SK-N-SH treated with all-trans-retinoic acid at 6 μM for 48 hours (cell line): ENCODE measurements at regions not wholly inside any gene's neighbourhood (a gene's known extent, or its start where the extent isn't known, plus 50 kb on each side); places are given as distances from the start of the nearest gene placed in this dataset.
"Not testable (repeated sequence)": the region's sequence is repeated elsewhere in the genome, so short reads cannot be mapped to it uniquely, and the experiment has no call there.

Experiments used
- ARNTL ChIP-seq: fragments of 450-650 bp; formaldehyde crosslinking; IDR thresholded peaks from 2 replicates; pipeline ENCODE4 v1.5.0; 2020; ENCODE audit warnings: low read depth, mild to moderate bottlenecking, moderate library complexity, borderline replicate concordance
- CSDC2 ChIP-seq: fragments of 250-450 bp; sonication (Bioruptor Pico); IDR thresholded peaks from 2 replicates; pipeline ENCODE4 v1.5.0; 2020; ENCODE audit warnings: mild to moderate bottlenecking, moderate library complexity
- ESRRG ChIP-seq: fragments of 250-450 bp; sonication (Bioruptor Pico); IDR thresholded peaks from 2 replicates; pipeline ENCODE4 v1.6.1; 2021; ENCODE audit warnings: mild to moderate bottlenecking
- GLIS3 ChIP-seq: fragments of 250-450 bp; sonication (Bioruptor Pico); IDR thresholded peaks from 2 replicates; pipeline ENCODE4 v1.5.0; 2020; ENCODE audit warnings: mild to moderate bottlenecking, moderate library complexity
- ISL1 ChIP-seq: fragments of 250-450 bp; sonication (Bioruptor Pico); IDR thresholded peaks from 2 replicates; pipeline ENCODE4 v2.1.2; 2022; ENCODE audit warnings: mild to moderate bottlenecking, moderate library complexity
- PPARA ChIP-seq: fragments of 250-450 bp; sonication (Bioruptor Pico); IDR thresholded peaks from 2 replicates; pipeline ENCODE4 v1.5.0; 2020; ENCODE audit warnings: mild to moderate bottlenecking, borderline replicate concordance
- RARB ChIP-seq: fragments of 250-450 bp; sonication (Bioruptor Pico); IDR thresholded peaks from 2 replicates; pipeline ENCODE4 v1.8.0; 2021; ENCODE audit warnings: mild to moderate bottlenecking, moderate library complexity
- TCF4 ChIP-seq: fragments of 250-450 bp; sonication (Bioruptor Pico); IDR thresholded peaks from 2 replicates; pipeline ENCODE4 v1.8.0; 2021; ENCODE audit warnings: mild to moderate bottlenecking, moderate library complexity, borderline replicate concordance
- TOX ChIP-seq: fragments of 250-450 bp; sonication (Bioruptor Pico); IDR thresholded peaks from 2 replicates; pipeline ENCODE4 v1.8.0; 2021; ENCODE audit warnings: mild to moderate bottlenecking, moderate library complexity, borderline replicate concordance
- ZC3H10 ChIP-seq: fragments of 250-450 bp; sonication (Bioruptor Pico); IDR thresholded peaks from 2 replicates; pipeline ENCODE4 v1.5.1; 2021; ENCODE audit warnings: mild to moderate bottlenecking, moderate library complexity
- ZFP3 ChIP-seq: fragments of 250-450 bp; sonication (Bioruptor Pico); IDR thresholded peaks from 2 replicates; pipeline ENCODE4 v1.5.0; 2020; ENCODE audit warnings: mild to moderate bottlenecking, moderate library complexity
- ZFP30 ChIP-seq: fragments of 450-650 bp; formaldehyde crosslinking; IDR thresholded peaks from 2 replicates; pipeline ENCODE4 v1.5.0; 2022; ENCODE audit warnings: mild to moderate bottlenecking, moderate library complexity
- TF ChIP-seq, protein P1 (sequence below): fragments of 250-450 bp; sonication (Bioruptor Pico); IDR thresholded peaks from 2 replicates; pipeline ENCODE4 v1.8.0; 2020; ENCODE audit warnings: mild to moderate bottlenecking, moderate library complexity, borderline replicate concordance
- TF ChIP-seq, protein P2 (sequence below): fragments of 250-450 bp; sonication (Bioruptor Pico); IDR thresholded peaks from 2 replicates; pipeline ENCODE4 v1.5.1; 2020; ENCODE audit warnings: low read depth, mild to moderate bottlenecking, moderate library complexity

DNA sequence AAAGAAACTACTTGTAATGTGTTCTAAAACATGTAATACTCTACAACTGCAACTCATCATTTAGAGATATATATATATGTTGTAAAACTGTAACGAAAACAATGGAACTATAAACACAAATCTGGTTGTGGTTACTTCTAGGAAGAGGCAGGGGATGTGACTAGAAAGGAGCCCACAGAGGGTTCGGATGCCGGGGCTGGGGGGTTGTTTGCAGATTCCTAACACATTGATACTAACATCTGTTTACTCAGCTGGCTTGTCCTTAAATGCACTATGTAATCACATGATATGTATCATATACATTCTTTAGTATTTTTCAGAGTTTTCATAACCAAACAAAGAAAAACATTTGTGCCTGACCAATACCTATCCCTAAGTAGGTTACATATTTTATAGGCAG is 160.5 kb upstream of the VIPR2 start:
- not testable (repeated sequence) for TF ChIP-seq RARB; TOX; ARNTL (CRISPR knock-in tag); ZC3H10; GLIS3 (CRISPR knock-in tag); PPARA (CRISPR knock-in tag); ZFP3 (CRISPR knock-in tag); ESRRG (CRISPR knock-in tag); TCF4 (CRISPR knock-in tag); ZFP30 (CRISPR knock-in tag); CSDC2 (CRISPR knock-in tag); ISL1 (CRISPR knock-in tag)
- TF ChIP-seq, protein P1, sequence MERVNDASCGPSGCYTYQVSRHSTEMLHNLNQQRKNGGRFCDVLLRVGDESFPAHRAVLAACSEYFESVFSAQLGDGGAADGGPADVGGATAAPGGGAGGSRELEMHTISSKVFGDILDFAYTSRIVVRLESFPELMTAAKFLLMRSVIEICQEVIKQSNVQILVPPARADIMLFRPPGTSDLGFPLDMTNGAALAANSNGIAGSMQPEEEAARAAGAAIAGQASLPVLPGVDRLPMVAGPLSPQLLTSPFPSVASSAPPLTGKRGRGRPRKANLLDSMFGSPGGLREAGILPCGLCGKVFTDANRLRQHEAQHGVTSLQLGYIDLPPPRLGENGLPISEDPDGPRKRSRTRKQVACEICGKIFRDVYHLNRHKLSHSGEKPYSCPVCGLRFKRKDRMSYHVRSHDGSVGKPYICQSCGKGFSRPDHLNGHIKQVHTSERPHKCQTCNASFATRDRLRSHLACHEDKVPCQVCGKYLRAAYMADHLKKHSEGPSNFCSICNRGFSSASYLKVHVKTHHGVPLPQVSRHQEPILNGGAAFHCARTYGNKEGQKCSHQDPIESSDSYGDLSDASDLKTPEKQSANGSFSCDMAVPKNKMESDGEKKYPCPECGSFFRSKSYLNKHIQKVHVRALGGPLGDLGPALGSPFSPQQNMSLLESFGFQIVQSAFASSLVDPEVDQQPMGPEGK (CRISPR knock-in tag) = not testable (repeated sequence)
- TF ChIP-seq, protein P2, sequence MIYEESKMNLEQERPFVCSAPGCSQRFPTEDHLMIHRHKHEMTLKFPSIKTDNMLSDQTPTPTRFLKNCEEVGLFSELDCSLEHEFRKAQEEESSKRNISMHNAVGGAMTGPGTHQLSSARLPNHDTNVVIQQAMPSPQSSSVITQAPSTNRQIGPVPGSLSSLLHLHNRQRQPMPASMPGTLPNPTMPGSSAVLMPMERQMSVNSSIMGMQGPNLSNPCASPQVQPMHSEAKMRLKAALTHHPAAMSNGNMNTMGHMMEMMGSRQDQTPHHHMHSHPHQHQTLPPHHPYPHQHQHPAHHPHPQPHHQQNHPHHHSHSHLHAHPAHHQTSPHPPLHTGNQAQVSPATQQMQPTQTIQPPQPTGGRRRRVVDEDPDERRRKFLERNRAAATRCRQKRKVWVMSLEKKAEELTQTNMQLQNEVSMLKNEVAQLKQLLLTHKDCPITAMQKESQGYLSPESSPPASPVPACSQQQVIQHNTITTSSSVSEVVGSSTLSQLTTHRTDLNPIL = not testable (repeated sequence)
